ENCODE measurements at regions not wholly inside any gene's neighbourhood (a gene's known extent, or its start where the extent isn't known, plus 50 kb on each side); places are given as distances from the start of the nearest gene placed in this dataset.

DNA sequence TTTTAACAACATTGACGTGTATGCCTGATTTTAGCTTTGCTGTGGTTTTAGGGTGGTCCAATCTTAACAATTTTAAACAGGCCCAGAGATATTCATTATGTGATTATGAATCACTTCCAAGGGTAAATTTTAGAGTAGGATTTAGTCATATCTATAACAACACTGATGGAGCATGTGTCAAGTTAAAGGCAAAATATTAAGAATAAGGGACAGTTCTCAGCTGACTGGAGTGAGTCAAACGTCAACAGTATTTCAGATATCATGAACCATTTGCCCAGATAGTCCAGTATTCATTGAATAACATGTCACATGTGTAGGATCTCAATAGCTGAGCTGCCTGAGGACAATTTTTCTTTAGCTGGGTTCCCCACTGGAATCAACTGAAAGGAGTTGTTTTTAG, 61.3 kb upstream of the VCX2 start:
- Histone ChIP-seq H3K79me2 (ENCODE audit: insufficient read depth, low read length) (no peaks in the 10 kb centered on the region), H3K4me1 (ENCODE audit: insufficient read depth, low read length) (no peaks in the 10 kb centered on the region), H3K9ac (ENCODE audit: low read length) (no peak overlapping the region), H3K36me3 (ENCODE audit: insufficient read depth, low read length) (no peaks in the 10 kb centered on the region), H3K9me3 (ENCODE audit: insufficient read depth, low read depth, low read length) (no peaks in the 10 kb centered on the region), H4K20me1 (ENCODE audit: insufficient read depth, low read length) (no peaks in the 10 kb centered on the region), H3K4me3 (ENCODE audit: insufficient read depth, low read depth, low read length) (no peak overlapping the region), H3K4me2 (ENCODE audit: low read length) (no peak overlapping the region), H2AFZ (ENCODE audit: low read depth, low read length) (no peak overlapping the region), H3K27ac (ENCODE audit: low read depth, low read length) (peak overlapping the region; percentile 5), H3K27me3 (ENCODE audit: insufficient read depth, low read length) (no peaks in the 10 kb centered on the region)
- TF ChIP-seq CTCF (IDR thresholded peaks at IDR 0.05; ENCODE audit: insufficient read depth, low read depth, low read length) (no peak), EZH2 (IDR thresholded peaks at IDR 0.05; ENCODE audit: insufficient read depth, low read length) (no peak)
- no peaks in the 10 kb centered on the region for H3K27me3 Mint-ChIP-seq (ENCODE audit: low read depth, unreplicated experiment)
- DNase-seq (ENCODE audit: low read depth) (peak; percentile 38), FAIRE-seq (no peak)
- peaks cover 2% of the 10 kb centered on the region for H3K4me1 Mint-ChIP-seq (ENCODE audit: low read depth, unreplicated experiment)
- H3K4me3 Mint-ChIP-seq (ENCODE audit: unreplicated experiment) = no peak overlapping the region
- H3K9me3 Mint-ChIP-seq (ENCODE audit: unreplicated experiment) = peaks cover 2% of the 10 kb centered on the region
- no peak overlapping the region for H3K27ac Mint-ChIP-seq (ENCODE audit: unreplicated experiment)
- H3K36me3 Mint-ChIP-seq (ENCODE audit: low read depth, unreplicated experiment) = no peaks in the 10 kb centered on the region

GRCh38 chrX:8233091-8233490, 62.0 kb upstream of the VCX2 start:
- H3K36me3 Mint-ChIP-seq (ENCODE audit: low read depth, unreplicated experiment) = no peaks in the 10 kb centered on the region
- TF ChIP-seq CTCF (IDR thresholded peaks at IDR 0.05; ENCODE audit: insufficient read depth, low read depth, low read length) (no peak), EZH2 (IDR thresholded peaks at IDR 0.05; ENCODE audit: insufficient read depth, low read length) (no peak)
- Histone ChIP-seq H2AFZ (ENCODE audit: low read depth, low read length) (no peak overlapping the region), H3K27me3 (ENCODE audit: insufficient read depth, low read length) (no peaks in the 10 kb centered on the region), H3K9ac (ENCODE audit: low read length) (no peak overlapping the region), H3K4me1 (ENCODE audit: insufficient read depth, low read length) (no peaks in the 10 kb centered on the region), H3K36me3 (ENCODE audit: insufficient read depth, low read length) (no peaks in the 10 kb centered on the region), H3K4me3 (ENCODE audit: insufficient read depth, low read depth, low read length) (no peak overlapping the region), H3K79me2 (ENCODE audit: insufficient read depth, low read length) (no peaks in the 10 kb centered on the region), H3K27ac (ENCODE audit: low read depth, low read length) (peak overlapping the region; percentile 19), H4K20me1 (ENCODE audit: insufficient read depth, low read length) (no peaks in the 10 kb centered on the region), H3K4me2 (ENCODE audit: low read length) (no peak overlapping the region), H3K9me3 (ENCODE audit: insufficient read depth, low read depth, low read length) (no peaks in the 10 kb centered on the region)
- no peaks in the 10 kb centered on the region for H3K27me3 Mint-ChIP-seq (ENCODE audit: low read depth, unreplicated experiment)
- peak; percentile 60 for DNase-seq (ENCODE audit: low read depth)
- peaks cover 2% of the 10 kb centered on the region for H3K9me3 Mint-ChIP-seq (ENCODE audit: unreplicated experiment)
- H3K4me3 Mint-ChIP-seq (ENCODE audit: unreplicated experiment) = no peak overlapping the region
- peaks cover 2% of the 10 kb centered on the region for H3K4me1 Mint-ChIP-seq (ENCODE audit: low read depth, unreplicated experiment)
- H3K27ac Mint-ChIP-seq (ENCODE audit: unreplicated experiment) = no peak overlapping the region
- FAIRE-seq = no peak

DNA sequence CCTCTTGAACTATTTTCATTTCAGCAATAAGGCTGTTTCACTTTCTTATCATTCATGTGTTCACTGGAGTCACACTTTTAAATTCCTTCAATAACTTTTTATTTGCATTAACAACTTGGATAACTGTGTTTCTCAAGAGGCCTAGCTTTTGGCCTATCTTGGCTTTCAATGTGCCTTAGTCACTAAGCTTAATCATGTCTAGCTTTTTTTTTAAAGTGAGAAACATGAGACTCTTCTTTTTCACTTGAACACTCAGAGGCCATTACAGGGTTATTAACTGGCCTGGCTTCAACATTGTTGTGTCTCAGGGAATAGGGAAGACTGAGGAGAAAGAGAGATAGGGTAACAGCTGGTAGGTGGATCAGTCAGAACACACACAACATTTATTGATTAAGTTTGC, 64.0 kb upstream of the VCX2 start:
- Histone ChIP-seq H3K36me3 (ENCODE audit: insufficient read depth, low read length) (no peaks in the 10 kb centered on the region), H3K27ac (ENCODE audit: low read depth, low read length) (no peak overlapping the region), H3K4me2 (ENCODE audit: low read length) (no peak overlapping the region), H3K27me3 (ENCODE audit: insufficient read depth, low read length) (no peaks in the 10 kb centered on the region), H3K9me3 (ENCODE audit: insufficient read depth, low read depth, low read length) (no peaks in the 10 kb centered on the region), H3K79me2 (ENCODE audit: insufficient read depth, low read length) (no peaks in the 10 kb centered on the region), H3K4me1 (ENCODE audit: insufficient read depth, low read length) (no peaks in the 10 kb centered on the region), H3K9ac (ENCODE audit: low read length) (no peak overlapping the region), H3K4me3 (ENCODE audit: insufficient read depth, low read depth, low read length) (no peak overlapping the region), H2AFZ (ENCODE audit: low read depth, low read length) (no peak overlapping the region), H4K20me1 (ENCODE audit: insufficient read depth, low read length) (no peaks in the 10 kb centered on the region)
- peaks cover 2% of the 10 kb centered on the region for H3K4me1 Mint-ChIP-seq (ENCODE audit: low read depth, unreplicated experiment)
- no peaks in the 10 kb centered on the region for H3K36me3 Mint-ChIP-seq (ENCODE audit: low read depth, unreplicated experiment)
- peak; percentile 59 for FAIRE-seq
- TF ChIP-seq CTCF (IDR thresholded peaks at IDR 0.05; ENCODE audit: insufficient read depth, low read depth, low read length) = no peak
- TF ChIP-seq EZH2 (IDR thresholded peaks at IDR 0.05; ENCODE audit: insufficient read depth, low read length) = no peak
- no peaks in the 10 kb centered on the region for H3K27me3 Mint-ChIP-seq (ENCODE audit: low read depth, unreplicated experiment)
- H3K27ac Mint-ChIP-seq (ENCODE audit: unreplicated experiment) = no peak overlapping the region
- H3K9me3 Mint-ChIP-seq (ENCODE audit: unreplicated experiment) = peaks cover 2% of the 10 kb centered on the region
- no peak overlapping the region for H3K4me3 Mint-ChIP-seq (ENCODE audit: unreplicated experiment)
- DNase-seq (ENCODE audit: low read depth) = peak; percentile 78

All from astrocyte (in vitro differentiated cells and primary cell).